GM23338 (cell line): ENCODE measurements at regions not wholly inside any gene's neighbourhood (a gene's known extent, or its start where the extent isn't known, plus 50 kb on each side); places are given as distances from the start of the nearest gene placed in this dataset.

Experiments used
- ATAC-seq: fragments of 200-7000 bp; cut with Tn5 transposase; 3 replicates; pipeline ENCODE4 v1.9.1; 2020
- DNase-seq: peaks from one replicate; pipeline ENCODE4 v3.0.0-alpha.2; 2015; ENCODE audit warnings: low spot score
- H2AFZ ChIP-seq: fragments of 200-600 bp; sonication (generic); 2 replicates; pipeline ENCODE4 v1.8.0; 2016; ENCODE audit warnings: antibody characterized with exemption, mild to moderate bottlenecking, moderate library complexity
- H3F3A ChIP-seq: fragments of 200-600 bp; sonication (generic); replicated peaks from 2 replicates; pipeline ENCODE4 v1.8.0; 2017; ENCODE audit warnings: antibody characterized with exemption, mixed run types, low read depth
- H3K27ac ChIP-seq: fragments of 200-600 bp; sonication (generic); 2 replicates; pipeline ENCODE4 v1.6.1; 2016; ENCODE audit warnings: low read depth
- H3K27me3 ChIP-seq: fragments of 200-600 bp; sonication (generic); 2 replicates; pipeline ENCODE4 v1.8.0; 2016; ENCODE audit warnings: mild to moderate bottlenecking, mixed run types, moderate library complexity; ENCODE audit not compliant: insufficient read depth
- H3K36me3 ChIP-seq: fragments of 200-600 bp; sonication (generic); 2 replicates; pipeline ENCODE4 v1.8.0; 2016; ENCODE audit warnings: mild to moderate bottlenecking; ENCODE audit not compliant: insufficient read depth
- H3K4me1 ChIP-seq: fragments of 200-600 bp; sonication (generic); 2 replicates; pipeline ENCODE4 v1.8.0; 2016; ENCODE audit warnings: mild to moderate bottlenecking, moderate library complexity; ENCODE audit not compliant: insufficient read depth
- H3K4me2 ChIP-seq: fragments of 200-600 bp; sonication (generic); 2 replicates; pipeline ENCODE4 v1.7.1; 2017; ENCODE audit warnings: mixed run types
- H3K4me3 ChIP-seq: fragments of 200-600 bp; sonication (generic); 2 replicates; pipeline ENCODE4 v1.6.1; 2016; ENCODE audit warnings: mixed run types
- H3K79me2 ChIP-seq: fragments of 200-600 bp; sonication (generic); replicated peaks from 2 replicates; pipeline ENCODE4 v1.8.0; 2017; ENCODE audit warnings: mild to moderate bottlenecking; ENCODE audit not compliant: insufficient read depth
- H3K9me2 ChIP-seq: fragments of 200-600 bp; sonication (generic); 2 replicates; pipeline ENCODE4 v1.8.0; 2017; ENCODE audit not compliant: insufficient read depth
- H4K20me1 ChIP-seq: fragments of 200-600 bp; sonication (generic); replicated peaks from 2 replicates; pipeline ENCODE4 v1.8.0; 2017; ENCODE audit warnings: mild to moderate bottlenecking; ENCODE audit not compliant: insufficient read depth
- H3K27ac Mint-ChIP-seq: 2 replicates; pipeline ENCODE4 v1.8.0; 2020; ENCODE audit warnings: inconsistent platforms, mild to moderate bottlenecking, moderate library complexity, mixed read lengths
- H3K27me3 Mint-ChIP-seq: 3 replicates; pipeline ENCODE4 v1.8.0; 2022; ENCODE audit warnings: low read depth, mild to moderate bottlenecking, moderate library complexity, mixed read lengths, inconsistent platforms; ENCODE audit not compliant: insufficient read depth, poor library complexity
- H3K36me3 Mint-ChIP-seq: 3 replicates; pipeline ENCODE4 v1.8.0; 2021; ENCODE audit warnings: low read depth, mild to moderate bottlenecking, inconsistent platforms, moderate library complexity, mixed read lengths
- H3K4me1 Mint-ChIP-seq: 3 replicates; pipeline ENCODE4 v1.8.0; 2020; ENCODE audit warnings: mild to moderate bottlenecking, inconsistent platforms, mixed read lengths
- H3K4me3 Mint-ChIP-seq: 3 replicates; pipeline ENCODE4 v1.8.0; 2021; ENCODE audit warnings: moderate library complexity, mild to moderate bottlenecking, inconsistent platforms, mixed read lengths
- H3K9me3 Mint-ChIP-seq: 3 replicates; pipeline ENCODE4 v1.8.0; 2020; ENCODE audit warnings: moderate library complexity, mild to moderate bottlenecking, inconsistent platforms, mixed read lengths
- CTCF ChIP-seq, 2 experiments: fragments of 200-600 bp in 1 of 2; sonication (generic) in 1 of 2; conservative IDR thresholded peaks; 2 replicates each; pipeline versions ENCODE4 v1.5.1 to v1.6.1; 2016 to 2017; ENCODE audit warnings: antibody characterized with exemption in 2 of 2, low read depth in 2 of 2, mild to moderate bottlenecking in 2 of 2, moderate library complexity in 1 of 2
- ETS1 ChIP-seq: IDR thresholded peaks from 2 replicates; pipeline ENCODE4 v1.6.1; 2016; ENCODE audit warnings: antibody characterized with exemption
- EZH2 ChIP-seq: fragments of 200-600 bp; sonication (generic); IDR thresholded peaks from one replicate; pipeline ENCODE4 v1.8.0; 2017; ENCODE audit warnings: antibody characterized with exemption, mild to moderate bottlenecking, low read depth; ENCODE audit not compliant: unreplicated experiment
- EZH2phosphoT487 ChIP-seq: fragments of 200-600 bp; sonication (generic); IDR thresholded peaks from one replicate; pipeline ENCODE4 v1.8.1; 2018; ENCODE audit warnings: antibody characterized with exemption; ENCODE audit not compliant: unreplicated experiment
- JUNB ChIP-seq: IDR thresholded peaks from one replicate; pipeline ENCODE4 v1.6.1; 2016; ENCODE audit warnings: antibody characterized with exemption; ENCODE audit not compliant: unreplicated experiment
- NANOG ChIP-seq: IDR thresholded peaks from 2 replicates; pipeline ENCODE4 v1.6.1; 2016; ENCODE audit warnings: antibody characterized with exemption, borderline replicate concordance
- POLR2AphosphoS5 ChIP-seq: IDR thresholded peaks from 2 replicates; pipeline ENCODE4 v1.6.1; 2016; ENCODE audit warnings: antibody characterized with exemption, low read depth
- REST ChIP-seq: IDR thresholded peaks from one replicate; pipeline ENCODE4 v1.6.1; 2018; ENCODE audit warnings: antibody characterized with exemption; ENCODE audit not compliant: unreplicated experiment
- STAT1 ChIP-seq: IDR thresholded peaks from one replicate; pipeline ENCODE4 v1.6.1; 2016; ENCODE audit warnings: antibody characterized with exemption; ENCODE audit not compliant: unreplicated experiment
- ZNF114 ChIP-seq: fragments of 250-450 bp; sonication (Bioruptor Pico); IDR thresholded peaks from 2 replicates; pipeline ENCODE4 v1.5.0; 2020; ENCODE audit warnings: mild to moderate bottlenecking, moderate library complexity
- ZNF331 ChIP-seq: fragments of 250-450 bp; sonication (Bioruptor Pico); IDR thresholded peaks from 2 replicates; pipeline ENCODE4 v1.5.0; 2020; ENCODE audit warnings: low read depth, mild to moderate bottlenecking, moderate library complexity

GRCh38 chr4:20106921-20107320 lies 144.8 kb upstream of the SLIT2 start:
- no peaks in the 10 kb centered on the region for H3K4me1 ChIP-seq
- no peak overlapping the region for H3K27ac ChIP-seq
- Mint-ChIP-seq H3K4me3 (no peak overlapping the region), H3K36me3 (no peaks in the 10 kb centered on the region; the same call in 2 of the 3 replicates), H3K9me3 (peaks cover 4% of the 10 kb centered on the region), H3K27ac (no peak overlapping the region), H3K4me1 (no peaks in the 10 kb centered on the region), H3K27me3 (no peaks in the 10 kb centered on the region)
- TF ChIP-seq JUNB, result no peak
- no peak for TF ChIP-seq CTCF (conservative IDR thresholded peaks at IDR 0.05; ENCODE audit: low read depth in 2 of 2)
- no peaks in the 10 kb centered on the region for H3K79me2 ChIP-seq
- no peaks in the 10 kb centered on the region for H4K20me1 ChIP-seq
- no peaks in the 10 kb centered on the region for H3K9me2 ChIP-seq
- no peaks in the 10 kb centered on the region for H3F3A ChIP-seq
- H3K4me2 ChIP-seq, result no peak overlapping the region
- H2AFZ ChIP-seq, result no peak overlapping the region
- H3K4me3 ChIP-seq, result no peak overlapping the region
- H3K27me3 ChIP-seq, result no peaks in the 10 kb centered on the region
- ATAC-seq (no peak), DNase-seq (no peak)
- no peaks in the 10 kb centered on the region for H3K36me3 ChIP-seq

GRCh38 chr4:20101831-20102230 lies 149.9 kb upstream of the SLIT2 start:
- Histone ChIP-seq H3K4me2 (no peak overlapping the region), H3K36me3 (no peaks in the 10 kb centered on the region), H3F3A (no peaks in the 10 kb centered on the region), H4K20me1 (no peaks in the 10 kb centered on the region), H3K4me1 (no peaks in the 10 kb centered on the region), H2AFZ (no peak overlapping the region), H3K9me2 (no peaks in the 10 kb centered on the region), H3K79me2 (no peaks in the 10 kb centered on the region), H3K27me3 (no peaks in the 10 kb centered on the region), H3K27ac (no peak overlapping the region), H3K4me3 (no peak overlapping the region)
- no peak for ATAC-seq
- H3K36me3 Mint-ChIP-seq, result no peaks in the 10 kb centered on the region; the same call in 2 of the 3 replicates
- DNase-seq, result no peak
- H3K27me3 Mint-ChIP-seq, result no peaks in the 10 kb centered on the region
- no peak overlapping the region for H3K27ac Mint-ChIP-seq
- no peaks in the 10 kb centered on the region for H3K4me1 Mint-ChIP-seq
- H3K9me3 Mint-ChIP-seq, result peaks cover 4% of the 10 kb centered on the region
- no peak overlapping the region for H3K4me3 Mint-ChIP-seq
- TF ChIP-seq ETS1 (no peak), EZH2 (no peak), EZH2phosphoT487 (no peak), STAT1 (no peak), CTCF (conservative IDR thresholded peaks at IDR 0.05; ENCODE audit: low read depth in 2 of 2) (no peak), POLR2AphosphoS5 (no peak), ZNF331 (CRISPR knock-in tag) (no peak), REST (no peak), JUNB (no peak), ZNF114 (CRISPR knock-in tag) (no peak), NANOG (no peak)
